ENCODE measurements at regions not wholly inside any gene's neighbourhood (a gene's known extent, or its start where the extent isn't known, plus 50 kb on each side); places are given as distances from the start of the nearest gene placed in this dataset.

DNA sequence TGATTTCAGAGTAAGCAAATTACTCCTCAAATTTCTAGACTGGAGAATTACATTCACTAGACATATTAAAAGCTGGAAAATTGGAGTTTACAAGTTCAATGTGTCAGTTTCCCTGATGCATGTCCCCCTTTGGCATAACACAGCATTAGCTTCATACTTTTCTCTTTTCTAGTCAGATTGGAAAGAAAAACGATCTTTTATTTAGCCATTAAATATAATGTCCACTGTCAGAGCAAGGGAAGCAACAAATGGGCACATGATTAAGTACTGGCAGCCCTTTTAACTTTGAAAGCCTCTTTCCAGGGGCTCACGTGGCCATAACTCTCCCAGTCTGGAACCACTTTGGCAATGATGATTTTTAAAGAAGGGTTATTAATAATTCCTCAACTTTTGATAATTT, 203.3 kb downstream of the KCNN2 start:
- TF ChIP-seq, protein P1, sequence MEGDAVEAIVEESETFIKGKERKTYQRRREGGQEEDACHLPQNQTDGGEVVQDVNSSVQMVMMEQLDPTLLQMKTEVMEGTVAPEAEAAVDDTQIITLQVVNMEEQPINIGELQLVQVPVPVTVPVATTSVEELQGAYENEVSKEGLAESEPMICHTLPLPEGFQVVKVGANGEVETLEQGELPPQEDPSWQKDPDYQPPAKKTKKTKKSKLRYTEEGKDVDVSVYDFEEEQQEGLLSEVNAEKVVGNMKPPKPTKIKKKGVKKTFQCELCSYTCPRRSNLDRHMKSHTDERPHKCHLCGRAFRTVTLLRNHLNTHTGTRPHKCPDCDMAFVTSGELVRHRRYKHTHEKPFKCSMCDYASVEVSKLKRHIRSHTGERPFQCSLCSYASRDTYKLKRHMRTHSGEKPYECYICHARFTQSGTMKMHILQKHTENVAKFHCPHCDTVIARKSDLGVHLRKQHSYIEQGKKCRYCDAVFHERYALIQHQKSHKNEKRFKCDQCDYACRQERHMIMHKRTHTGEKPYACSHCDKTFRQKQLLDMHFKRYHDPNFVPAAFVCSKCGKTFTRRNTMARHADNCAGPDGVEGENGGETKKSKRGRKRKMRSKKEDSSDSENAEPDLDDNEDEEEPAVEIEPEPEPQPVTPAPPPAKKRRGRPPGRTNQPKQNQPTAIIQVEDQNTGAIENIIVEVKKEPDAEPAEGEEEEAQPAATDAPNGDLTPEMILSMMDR (IDR thresholded peaks at IDR 0.05; ENCODE audit: insufficient read depth, low read length, poor library complexity, severe bottlenecking), result no peak
- no peak overlapping the region for H3K4me3 ChIP-seq (replicated peaks; ENCODE audit: low read depth, low read length)
- no peaks in the 10 kb centered on the region for H3K27me3 ChIP-seq (replicated peaks; ENCODE audit: control insufficient read depth, insufficient read depth, low read length)
- no peaks in the 10 kb centered on the region for H3K36me3 ChIP-seq (ENCODE audit: control insufficient read depth, insufficient read depth, low read length)
- no peak for DNase-seq (ENCODE audit: extremely low read depth, insufficient read length)

DNA sequence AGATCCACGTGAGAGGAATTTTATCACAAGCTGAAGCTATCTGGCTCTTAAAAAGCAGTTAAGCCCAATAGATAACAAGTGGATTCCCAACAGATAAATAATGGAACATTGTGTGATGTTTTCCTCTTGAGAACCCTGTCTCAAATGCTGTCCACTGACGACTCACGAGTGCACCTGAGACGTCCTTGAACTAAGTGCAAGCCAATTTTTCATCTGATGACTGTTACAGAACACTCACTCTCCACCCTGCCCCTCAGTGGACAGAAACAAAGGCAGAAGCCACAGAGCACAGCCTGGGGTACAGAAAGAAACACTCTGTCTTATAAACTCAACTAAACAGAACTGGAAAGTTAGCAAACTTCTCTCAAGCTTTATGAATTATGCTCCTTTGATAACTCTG, 199.5 kb downstream of the KCNN2 start:
- Histone ChIP-seq H3K36me3 (ENCODE audit: control insufficient read depth, insufficient read depth, low read length) (no peaks in the 10 kb centered on the region), H3K27me3 (replicated peaks; ENCODE audit: control insufficient read depth, insufficient read depth, low read length) (no peaks in the 10 kb centered on the region), H3K4me3 (replicated peaks; ENCODE audit: low read depth, low read length) (no peak overlapping the region)
- TF ChIP-seq, protein P1 (IDR thresholded peaks at IDR 0.05; ENCODE audit: insufficient read depth, low read length, poor library complexity, severe bottlenecking), result no peak
- DNase-seq (ENCODE audit: extremely low read depth, insufficient read length), result no peak
